ENCODE measurements at regions not wholly inside any gene's neighbourhood (a gene's known extent, or its start where the extent isn't known, plus 50 kb on each side); places are given as distances from the start of the nearest gene placed in this dataset.

- RAD21 ChIA-PET (ENCODE audit: unreplicated experiment) = interaction anchor here (1.0 kb wide), 1 partner anchor 298 kb away, joined by 3 read pairs; no protein-coding TSS in a partner anchor
- no peak overlapping the region for H3K9ac ChIP-seq (ENCODE audit: control insufficient read depth, insufficient read depth, low read length)
- H3K4me1 ChIP-seq (ENCODE audit: control insufficient read depth, insufficient read depth, low read length) = peaks cover 3% of the 10 kb centered on the region
- no peak overlapping the region for H3K4me2 ChIP-seq (ENCODE audit: control insufficient read depth, insufficient read depth)
- SMC1A ChIA-PET (ENCODE audit: uncharacterized antibody, unreplicated experiment) = no interaction called here
- WGBS (ENCODE audit: insufficient coverage, insufficient replicate concordance, low lambda C conversion rate, missing lambda C conversion rate) = 35% methylated on average over 5 of the region's 5 CpGs
- no peak for DNase-seq (ENCODE audit: low read depth, low spot score)
- FAIRE-seq = peak; percentile 61
- H3K4me3 ChIP-seq = no peak overlapping the region
- no peaks in the 10 kb centered on the region; a peak in 1 of 4 replicates for H3K27me3 ChIP-seq (replicated peaks in 1 of 2; ENCODE audit: control insufficient read depth in 2 of 2, insufficient read depth in 2 of 2, low read length in 1 of 2)
- no peaks in the 10 kb centered on the region for H3K36me3 ChIP-seq (ENCODE audit: control insufficient read depth in 2 of 2, insufficient read depth in 2 of 2, low read length in 1 of 2)
- in situ Hi-C loops (cut with MboI) = no loop called here
- no TSS peak for BruUV-seq (replicated peaks)
- H3K79me2 ChIP-seq (ENCODE audit: control insufficient read depth, insufficient read depth, low read length) = no peaks in the 10 kb centered on the region
- POLR2A ChIA-PET = no interaction called here
- H3K27ac ChIP-seq (ENCODE audit: control insufficient read depth, insufficient read depth) = no peak overlapping the region
- no peak for ATAC-seq
- no peaks in the 10 kb centered on the region for H3K9me3 ChIP-seq (replicated peaks; ENCODE audit: control insufficient read depth, insufficient read depth, low read length)
- H2AFZ ChIP-seq (ENCODE audit: control insufficient read depth, low read depth, low read length) = no peak overlapping the region
- intact Hi-C loops (cut with micrococcal nuclease; ENCODE audit: unreplicated experiment) = no loop called here
- CTCF ChIA-PET = no interaction called here
- no peaks in the 10 kb centered on the region for H4K20me1 ChIP-seq (ENCODE audit: control insufficient read depth, insufficient read depth)
- TF ChIP-seq CEBPB (IDR thresholded peaks at IDR 0.05; ENCODE audit: borderline replicate concordance in 1 of 2, low read depth in 2 of 2, low read length in 2 of 2) = 0 out of 4 replicates have a peak, but pooled peaks of 1 of the 2 experiments have one; percentile 34
- TF ChIP-seq USF2 (IDR thresholded peaks at IDR 0.05; ENCODE audit: borderline replicate concordance, low read depth, low read length) = no peak
- TF ChIP-seq NR2C2 (IDR thresholded peaks at IDR 0.05; ENCODE audit: borderline replicate concordance, control insufficient read depth, insufficient read length, low read depth) = no peak
- no peak for TF ChIP-seq BCLAF1 (IDR thresholded peaks at IDR 0.05)
- no peak for TF ChIP-seq FOXM1 (IDR thresholded peaks at IDR 0.05; ENCODE audit: low read depth, low read length)
- no peak for TF ChIP-seq SMAD1 (IDR thresholded peaks at IDR 0.05; ENCODE audit: low read depth, partially characterized antibody)
- no peak for TF ChIP-seq POU2F2 (IDR thresholded peaks at IDR 0.05; ENCODE audit: borderline replicate concordance, low read depth, low read length)
- TF ChIP-seq CHD2 (IDR thresholded peaks at IDR 0.05; ENCODE audit: borderline replicate concordance, low read depth, low read length) = no peak
- no peak for TF ChIP-seq ZNF622 (IDR thresholded peaks at IDR 0.05)
- peak; percentile 52; the same call in 1 of the 2 replicates for TF ChIP-seq NFIC (IDR thresholded peaks at IDR 0.05; ENCODE audit: low read depth, low read length)
- no peak for TF ChIP-seq LARP7 (IDR thresholded peaks at IDR 0.05)
- TF ChIP-seq TCF12 (IDR thresholded peaks at IDR 0.05; ENCODE audit: low read depth, low read length) = no peak
- TF ChIP-seq SUZ12 (IDR thresholded peaks at IDR 0.05; ENCODE audit: unreplicated experiment) = no peak
- no peak for TF ChIP-seq IRF4 (IDR thresholded peaks at IDR 0.05; ENCODE audit: low read depth, low read length)
- peak; percentile 87 for TF ChIP-seq HDGF (IDR thresholded peaks at IDR 0.05)
- no peak for TF ChIP-seq HSF1 (IDR thresholded peaks at IDR 0.05; ENCODE audit: low read depth, low read length)
- no peak for TF ChIP-seq CHD4 (IDR thresholded peaks at IDR 0.05)
- no peak for TF ChIP-seq RELA (IDR thresholded peaks at IDR 0.05; ENCODE audit: borderline replicate concordance, partially characterized antibody)
- peak; percentile 96 for TF ChIP-seq BCL3 (IDR thresholded peaks at IDR 0.05; ENCODE audit: borderline replicate concordance, insufficient read depth, low read depth, low read length, poor library complexity, severe bottlenecking)
Measured at GRCh38 chr15:100786139-100786531, 93.5 kb upstream of the ALDH1A3 start.

All from GM12878 (cell line).